ENCODE measurements at regions not wholly inside any gene's neighbourhood (a gene's known extent, or its start where the extent isn't known, plus 50 kb on each side); places are given as distances from the start of the nearest gene placed in this dataset.

DNA sequence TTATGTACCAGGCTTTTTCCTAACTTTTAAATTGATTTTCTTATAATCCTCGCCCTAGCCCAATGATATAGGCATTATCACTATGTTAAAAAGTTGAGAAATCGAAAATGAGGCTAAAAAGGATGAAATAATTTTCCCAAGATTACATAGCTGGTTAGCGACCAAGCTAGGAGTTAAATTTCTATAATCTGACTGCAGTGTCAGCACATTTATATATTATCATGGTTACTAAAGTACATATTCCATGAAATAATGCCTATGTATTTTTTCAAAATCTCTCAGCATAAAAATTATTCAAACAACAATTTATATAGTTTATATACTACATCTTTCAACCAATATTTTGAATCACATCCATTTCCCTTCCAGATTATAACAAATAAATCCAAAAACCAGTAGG is 317.3 kb upstream of the TFPI start:
- Histone ChIP-seq H3K9me3 (ENCODE audit: low read length) (no peaks in the 10 kb centered on the region), H3K79me2 (ENCODE audit: low read length) (no peaks in the 10 kb centered on the region), H2AFZ (ENCODE audit: low read length) (no peak overlapping the region), H3K4me3 (ENCODE audit: low read length) (no peak overlapping the region), H3K27me3 (ENCODE audit: low read length) (no peaks in the 10 kb centered on the region; the same call in 1 of the 2 replicates), H3K9ac (ENCODE audit: low read length) (no peak overlapping the region), H3K36me3 (ENCODE audit: low read depth, low read length) (no peaks in the 10 kb centered on the region), H3K4me1 (ENCODE audit: insufficient read depth, low read length) (no peaks in the 10 kb centered on the region), H3F3A (ENCODE audit: low read length, unreplicated experiment) (no peaks in the 10 kb centered on the region), H4K20me1 (ENCODE audit: low read length) (no peaks in the 10 kb centered on the region), H3K9me2 (replicated peaks; ENCODE audit: low read length) (no peaks in the 10 kb centered on the region), H3K27ac (ENCODE audit: low read length) (no peak overlapping the region), H3K4me2 (ENCODE audit: low read length) (no peak overlapping the region)
- TF ChIP-seq EZH2phosphoT487 (IDR thresholded peaks at IDR 0.05; ENCODE audit: borderline replicate concordance, low read length) (no peak), EZH2 (IDR thresholded peaks at IDR 0.05; ENCODE audit: low read length, unreplicated experiment) (no peak)
- TF ChIP-seq, protein P1, sequence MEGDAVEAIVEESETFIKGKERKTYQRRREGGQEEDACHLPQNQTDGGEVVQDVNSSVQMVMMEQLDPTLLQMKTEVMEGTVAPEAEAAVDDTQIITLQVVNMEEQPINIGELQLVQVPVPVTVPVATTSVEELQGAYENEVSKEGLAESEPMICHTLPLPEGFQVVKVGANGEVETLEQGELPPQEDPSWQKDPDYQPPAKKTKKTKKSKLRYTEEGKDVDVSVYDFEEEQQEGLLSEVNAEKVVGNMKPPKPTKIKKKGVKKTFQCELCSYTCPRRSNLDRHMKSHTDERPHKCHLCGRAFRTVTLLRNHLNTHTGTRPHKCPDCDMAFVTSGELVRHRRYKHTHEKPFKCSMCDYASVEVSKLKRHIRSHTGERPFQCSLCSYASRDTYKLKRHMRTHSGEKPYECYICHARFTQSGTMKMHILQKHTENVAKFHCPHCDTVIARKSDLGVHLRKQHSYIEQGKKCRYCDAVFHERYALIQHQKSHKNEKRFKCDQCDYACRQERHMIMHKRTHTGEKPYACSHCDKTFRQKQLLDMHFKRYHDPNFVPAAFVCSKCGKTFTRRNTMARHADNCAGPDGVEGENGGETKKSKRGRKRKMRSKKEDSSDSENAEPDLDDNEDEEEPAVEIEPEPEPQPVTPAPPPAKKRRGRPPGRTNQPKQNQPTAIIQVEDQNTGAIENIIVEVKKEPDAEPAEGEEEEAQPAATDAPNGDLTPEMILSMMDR (conservative IDR thresholded peaks at IDR 0.05; ENCODE audit: low read depth, low read length) = no peak
- ATAC-seq (no peak), DNase-seq (no peak)
- intact Hi-C loops (cut with micrococcal nuclease) = no loop called here
- BruUV-seq (replicated peaks) = no TSS peak
- CTCF ChIA-PET = no interaction called here
- POLR2A ChIA-PET (ENCODE audit: unreplicated experiment) = interaction anchor here (0.6 kb wide), 1 partner anchor 26 kb away, joined by 4 read pairs; no protein-coding TSS in a partner anchor

DNA sequence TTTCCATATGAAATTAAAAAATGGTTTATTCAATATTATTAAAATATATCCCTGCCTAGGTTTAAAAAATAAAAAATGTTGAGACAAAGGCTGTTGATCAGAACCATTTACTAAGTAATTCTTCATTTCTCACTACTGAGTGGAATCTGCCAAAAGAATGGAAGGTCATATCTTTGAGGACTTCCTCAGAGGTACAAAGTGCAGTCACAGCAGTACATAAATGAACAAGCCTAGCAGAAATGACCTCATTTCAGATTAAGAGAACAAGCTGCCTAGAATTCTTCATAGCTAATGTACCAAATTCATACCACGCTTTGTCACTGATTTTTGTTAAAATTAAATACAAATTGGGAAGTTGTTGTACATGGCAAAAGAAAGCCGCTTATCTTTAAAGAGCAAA is 318.9 kb upstream of the TFPI start:
- H3K4me1 ChIP-seq (ENCODE audit: insufficient read depth, low read length) = no peaks in the 10 kb centered on the region
- DNase-seq (no peak), ATAC-seq (no peak)
- TF ChIP-seq EZH2 (IDR thresholded peaks at IDR 0.05; ENCODE audit: low read length, unreplicated experiment) (no peak), EZH2phosphoT487 (IDR thresholded peaks at IDR 0.05; ENCODE audit: borderline replicate concordance, low read length) (no peak)
- TF ChIP-seq, protein P1 (conservative IDR thresholded peaks at IDR 0.05; ENCODE audit: low read depth, low read length) = no peak
- H3F3A ChIP-seq (ENCODE audit: low read length, unreplicated experiment) = no peaks in the 10 kb centered on the region
- H2AFZ ChIP-seq (ENCODE audit: low read length) = no peak overlapping the region
- H3K9ac ChIP-seq (ENCODE audit: low read length) = no peak overlapping the region
- intact Hi-C loops (cut with micrococcal nuclease) = no loop called here
- H3K27me3 ChIP-seq (ENCODE audit: low read length) = no peaks in the 10 kb centered on the region; the same call in 1 of the 2 replicates
- no peak overlapping the region for H3K4me2 ChIP-seq (ENCODE audit: low read length)
- no peaks in the 10 kb centered on the region for H3K9me2 ChIP-seq (replicated peaks; ENCODE audit: low read length)
- no peaks in the 10 kb centered on the region for H3K36me3 ChIP-seq (ENCODE audit: low read depth, low read length)
- no peak overlapping the region for H3K27ac ChIP-seq (ENCODE audit: low read length)
- H3K79me2 ChIP-seq (ENCODE audit: low read length) = no peaks in the 10 kb centered on the region
- no TSS peak for BruUV-seq (replicated peaks)
- CTCF ChIA-PET = no interaction called here
- no peaks in the 10 kb centered on the region for H4K20me1 ChIP-seq (ENCODE audit: low read length)
- no peak overlapping the region for H3K4me3 ChIP-seq (ENCODE audit: low read length)
- POLR2A ChIA-PET (ENCODE audit: unreplicated experiment) = no interaction called here
- no peaks in the 10 kb centered on the region for H3K9me3 ChIP-seq (ENCODE audit: low read length)

DNA sequence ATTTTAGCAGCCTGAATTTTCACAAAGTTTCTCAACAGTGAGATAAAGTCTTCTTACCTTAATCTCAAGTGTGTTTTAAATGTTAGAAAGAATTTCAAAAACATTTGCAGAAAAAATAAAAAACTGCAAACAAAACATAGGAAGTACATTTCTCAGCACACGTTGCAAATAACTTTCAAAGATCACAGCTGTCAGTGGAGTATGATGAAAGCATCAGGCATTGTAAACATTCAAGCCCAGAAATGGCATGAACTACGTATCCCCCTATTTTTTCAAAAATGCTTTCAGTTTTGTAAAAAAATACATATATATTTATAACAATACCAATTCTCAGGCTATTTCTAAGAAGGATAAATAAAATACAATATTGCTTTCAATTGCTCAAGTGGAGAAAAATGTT is 320.6 kb upstream of the TFPI start:
- intact Hi-C loops (cut with micrococcal nuclease) = no loop called here
- no peak overlapping the region for H3K4me2 ChIP-seq (ENCODE audit: low read length)
- H3K27me3 ChIP-seq (ENCODE audit: low read length) = no peaks in the 10 kb centered on the region; the same call in 1 of the 2 replicates
- H3K9ac ChIP-seq (ENCODE audit: low read length) = no peak overlapping the region
- H3K4me1 ChIP-seq (ENCODE audit: insufficient read depth, low read length) = no peaks in the 10 kb centered on the region
- H3K27ac ChIP-seq (ENCODE audit: low read length) = no peak overlapping the region
- no peaks in the 10 kb centered on the region for H3K36me3 ChIP-seq (ENCODE audit: low read depth, low read length)
- DNase-seq = no peak
- H3K9me2 ChIP-seq (replicated peaks; ENCODE audit: low read length) = no peaks in the 10 kb centered on the region
- no peaks in the 10 kb centered on the region for H3F3A ChIP-seq (ENCODE audit: low read length, unreplicated experiment)
- TF ChIP-seq, protein P1 (conservative IDR thresholded peaks at IDR 0.05; ENCODE audit: low read depth, low read length) = no peak
- no peak for TF ChIP-seq EZH2 (IDR thresholded peaks at IDR 0.05; ENCODE audit: low read length, unreplicated experiment)
- no peak for TF ChIP-seq EZH2phosphoT487 (IDR thresholded peaks at IDR 0.05; ENCODE audit: borderline replicate concordance, low read length)
- POLR2A ChIA-PET (ENCODE audit: unreplicated experiment) = interaction anchor here (0.7 kb wide), 1 partner anchor 1453 kb away, joined by 6 read pairs; no protein-coding TSS in a partner anchor
- H2AFZ ChIP-seq (ENCODE audit: low read length) = no peak overlapping the region
- no peaks in the 10 kb centered on the region for H3K79me2 ChIP-seq (ENCODE audit: low read length)
- no peak overlapping the region for H3K4me3 ChIP-seq (ENCODE audit: low read length)
- no TSS peak for BruUV-seq (replicated peaks)
- H4K20me1 ChIP-seq (ENCODE audit: low read length) = no peaks in the 10 kb centered on the region
- ATAC-seq = no peak
- CTCF ChIA-PET = no interaction called here
- H3K9me3 ChIP-seq (ENCODE audit: low read length) = no peaks in the 10 kb centered on the region

Measured in PC-3 (cell line).